Activated gamma-delta T cell treated with anti-CD3 and anti-CD28 coated beads, Interleukin-2, amount 50 U/mL, for 16 hours (primary cell): ENCODE measurements at regions not wholly inside any gene's neighbourhood (a gene's known extent, or its start where the extent isn't known, plus 50 kb on each side); places are given as distances from the start of the nearest gene placed in this dataset.

Experiments used
- DNase-seq: peaks from one replicate; pipeline ENCODE4 v3.0.0-alpha.2; 2020; ENCODE audit warnings: low read depth

DNA sequence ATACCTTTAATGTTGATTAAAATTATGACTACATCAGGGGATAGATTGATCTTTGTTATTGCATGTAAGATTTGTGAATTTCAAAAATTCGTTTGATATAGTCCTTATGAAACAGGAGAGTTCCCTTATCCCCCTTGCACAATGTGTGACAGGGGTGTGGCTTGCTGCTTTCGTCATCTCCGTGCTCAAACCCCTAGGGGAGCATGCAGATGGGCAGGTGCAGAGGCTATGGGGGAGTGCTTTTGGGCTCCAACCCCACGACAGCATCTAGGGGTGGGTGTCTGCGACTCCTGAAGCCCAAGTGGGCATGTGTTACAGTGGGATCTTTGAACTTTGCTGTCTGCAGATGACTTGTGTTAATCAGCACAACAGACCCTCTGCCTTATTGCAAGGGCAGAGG, 360.1 kb upstream of the GOLIM4 start:
- DNase-seq, result no peak

DNA sequence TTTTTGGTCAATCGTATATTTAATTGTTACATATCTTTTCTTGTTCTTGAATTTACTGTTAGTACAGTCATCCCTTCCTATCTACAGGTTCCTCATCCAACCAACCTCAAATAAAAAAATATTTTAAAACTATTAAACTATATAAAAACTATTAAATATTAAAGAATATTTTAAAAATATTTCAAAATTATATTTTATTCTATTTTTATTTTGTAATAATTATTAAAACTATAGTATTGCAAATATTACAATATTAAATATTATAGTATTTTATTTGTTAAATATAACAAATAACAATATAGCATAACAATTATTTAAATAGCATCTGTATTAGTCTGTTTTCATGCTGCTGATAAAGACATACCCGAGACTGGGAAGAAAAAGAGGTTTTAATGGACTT, 357.9 kb upstream of the GOLIM4 start:
- DNase-seq, result no peak

DNA sequence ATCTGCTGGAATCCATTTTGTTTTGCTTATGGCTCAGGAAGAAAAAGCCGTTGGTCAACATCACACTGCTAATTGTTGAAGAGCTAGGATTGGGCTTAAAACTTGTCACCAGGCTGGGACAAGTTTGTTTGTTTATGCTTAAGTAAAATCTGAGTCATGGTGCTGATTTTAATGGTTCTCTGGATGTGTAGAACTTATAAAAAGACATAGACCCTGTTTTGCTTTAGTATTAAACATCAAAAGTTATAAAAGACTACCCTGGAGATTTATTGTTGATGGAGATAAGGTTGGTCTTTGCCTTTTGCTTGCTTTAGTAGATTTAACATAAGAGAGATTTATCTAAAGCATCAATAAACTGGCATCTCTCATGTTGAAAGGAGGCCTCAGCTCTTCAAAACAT, 348.2 kb upstream of the GOLIM4 start:
- no peak for DNase-seq

DNA sequence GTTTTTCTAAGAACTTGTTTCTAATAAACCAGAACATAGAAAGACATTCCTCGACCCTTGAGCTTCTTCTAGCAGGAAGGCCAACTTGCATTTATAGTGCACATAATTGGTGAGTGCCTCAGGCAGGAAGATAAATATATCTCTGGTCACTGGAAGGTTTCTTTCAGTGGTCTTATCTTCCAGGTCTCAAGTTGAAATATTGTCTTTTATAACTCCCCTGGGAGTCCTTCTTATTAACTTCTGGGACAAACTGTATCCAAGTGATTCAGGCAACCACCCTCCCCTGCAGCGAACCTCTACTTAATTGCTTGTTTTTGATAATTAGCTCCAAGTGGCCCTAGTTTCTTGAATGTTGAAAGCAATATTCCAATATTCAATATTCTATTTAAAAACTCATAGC, 346.8 kb upstream of the GOLIM4 start:
- DNase-seq, result no peak

DNA sequence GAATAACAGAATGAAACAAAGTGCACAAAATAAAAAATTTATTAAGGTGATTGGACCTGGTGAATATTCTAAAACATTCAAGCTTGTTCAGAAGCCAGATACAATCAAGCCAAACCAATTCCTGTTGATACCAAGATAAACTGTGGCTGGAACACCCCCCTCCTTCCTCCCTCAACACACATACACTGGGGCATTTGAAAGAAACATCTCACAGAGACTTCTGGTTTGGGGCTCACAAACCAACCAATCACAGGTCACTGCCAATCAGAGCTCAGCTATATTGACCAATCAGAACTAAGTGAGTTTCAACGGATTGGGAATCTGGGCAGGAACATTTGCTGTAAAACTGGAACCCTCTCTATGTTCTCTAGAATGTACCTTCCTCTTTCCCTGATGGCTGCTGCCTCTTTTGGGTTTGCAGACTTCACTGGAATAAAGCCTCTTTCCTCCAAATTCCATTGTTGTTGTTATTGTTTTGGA, 340.6 kb upstream of the GOLIM4 start:
- DNase-seq, result no peak

DNA sequence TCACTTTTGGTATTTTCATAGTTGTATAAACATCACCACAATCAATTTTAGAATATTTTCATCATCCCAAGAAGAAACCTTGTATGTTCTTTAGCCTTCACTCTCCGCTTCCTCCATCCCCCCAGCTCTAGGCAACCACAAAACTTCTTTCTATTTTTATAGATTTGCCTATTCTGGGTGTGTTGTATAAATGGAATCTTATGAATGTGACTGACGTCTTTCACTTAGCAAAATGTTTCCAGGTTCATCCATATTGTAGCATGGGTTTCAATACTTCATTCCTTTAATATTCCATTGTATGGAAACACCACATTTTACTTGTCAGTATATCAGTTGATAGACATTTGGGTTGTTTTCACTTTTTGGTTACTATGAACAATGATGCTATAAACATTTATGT, 335.8 kb upstream of the GOLIM4 start:
- no peak for DNase-seq

DNA sequence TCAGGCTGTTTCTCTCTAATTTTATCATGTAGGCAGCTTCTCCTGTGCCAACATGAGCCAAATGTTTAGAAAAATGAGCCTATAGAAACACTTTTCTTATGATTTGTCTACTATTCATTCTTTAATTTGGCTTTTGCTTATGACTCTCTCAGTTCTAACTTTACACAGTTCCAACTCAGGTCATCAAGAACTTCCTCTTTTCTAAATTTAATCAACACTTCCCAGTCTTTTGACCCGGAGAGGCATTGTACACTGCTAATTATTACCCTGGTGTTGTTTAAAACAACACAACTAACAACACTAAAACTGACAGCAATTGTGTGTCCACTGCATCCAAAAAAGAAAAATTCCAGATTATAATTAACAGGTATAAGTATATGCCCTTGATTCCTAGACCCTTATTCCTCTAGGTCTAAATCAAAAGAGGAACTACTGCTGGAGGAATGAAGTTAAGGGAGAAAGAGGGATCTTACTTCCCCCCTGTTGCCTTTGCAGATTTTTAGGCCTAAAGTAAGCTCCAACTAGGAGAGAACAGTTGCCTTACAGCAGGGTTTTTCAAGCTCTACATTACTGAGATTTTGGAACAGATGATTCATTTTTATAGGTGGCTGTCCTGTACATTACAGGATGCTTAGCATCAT, 332.2 kb upstream of the GOLIM4 start:
- DNase-seq, result no peak

DNA sequence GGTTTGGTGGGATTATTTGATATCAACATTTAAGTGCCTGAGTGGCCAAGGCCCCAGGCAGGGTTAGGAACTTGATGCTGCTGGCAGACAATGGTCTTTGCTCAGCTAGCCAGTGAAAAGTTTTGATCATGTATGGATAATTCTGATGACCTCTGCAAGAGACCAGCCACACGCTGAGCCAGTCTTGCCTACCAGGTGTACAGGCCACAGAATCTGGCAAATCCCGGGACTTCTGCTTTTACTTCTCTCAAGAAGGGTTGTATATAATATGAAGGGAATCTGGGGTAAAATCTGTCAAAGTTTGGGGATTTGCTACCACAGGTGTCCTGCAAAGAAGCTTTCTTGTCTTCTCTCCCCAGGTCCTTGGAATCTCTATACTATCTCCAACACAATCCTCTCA, 331.4 kb upstream of the GOLIM4 start:
- DNase-seq, result no peak

DNA sequence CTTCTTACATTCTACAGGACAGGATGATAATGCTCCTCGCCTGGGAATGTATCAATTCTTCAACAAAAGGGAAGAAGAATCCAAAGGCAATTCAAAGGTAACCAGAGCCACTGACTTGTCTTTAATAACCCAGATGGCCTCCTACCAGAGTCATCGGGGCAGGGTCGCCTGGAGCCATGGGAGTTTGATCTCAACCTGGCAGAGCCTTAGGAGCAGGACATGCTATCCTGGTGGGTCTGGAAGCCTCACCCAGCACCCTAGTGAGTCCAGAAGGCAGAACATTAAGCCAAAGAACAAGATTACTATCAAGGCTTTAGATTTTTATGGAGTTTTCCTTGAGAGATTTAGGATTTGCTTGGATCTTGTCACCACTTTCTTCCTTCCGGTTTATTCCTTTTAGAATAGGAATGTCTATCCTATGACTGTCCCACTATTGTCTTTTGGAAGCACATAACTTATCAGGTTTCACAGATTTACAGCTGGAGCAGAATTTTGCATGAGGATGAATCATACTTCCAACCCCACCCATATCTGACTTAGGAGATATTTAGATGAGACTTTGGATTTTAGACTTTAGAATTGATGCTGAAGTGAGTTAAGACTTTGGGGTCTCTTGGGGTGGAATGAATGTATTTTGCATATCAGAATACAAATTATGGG, 330.3 kb upstream of the GOLIM4 start:
- DNase-seq, result no peak

DNA sequence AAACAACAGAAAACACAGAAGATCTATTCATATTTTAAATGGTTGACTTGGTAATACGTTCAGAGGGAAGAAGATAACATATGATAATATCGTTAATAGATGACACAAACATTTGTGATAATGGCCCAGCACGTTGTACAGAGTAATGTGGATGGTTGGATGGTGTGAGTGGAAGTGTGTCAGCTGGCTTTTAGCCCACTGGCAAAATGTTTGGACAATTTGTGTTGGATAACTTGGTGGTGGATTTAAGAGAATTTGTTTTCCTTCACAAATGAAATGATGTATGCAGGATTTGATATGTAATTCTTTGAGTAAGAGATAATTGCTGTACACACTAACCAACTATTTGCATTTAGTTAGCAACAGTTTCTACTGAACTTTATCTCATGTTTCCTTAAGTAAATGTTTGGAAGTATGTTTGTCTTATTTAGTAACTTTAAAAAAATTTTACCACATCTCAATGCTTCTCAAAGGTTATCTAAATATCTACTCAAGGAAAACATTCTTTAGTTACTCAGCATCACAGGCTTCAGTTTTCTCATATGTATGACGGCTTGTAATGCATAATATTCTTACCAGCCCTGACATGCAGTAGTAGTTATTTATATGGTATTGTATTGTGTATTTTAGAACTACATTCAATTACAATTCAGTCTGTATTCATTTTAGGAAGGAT, 328.5 kb upstream of the GOLIM4 start:
- DNase-seq, result no peak

DNA sequence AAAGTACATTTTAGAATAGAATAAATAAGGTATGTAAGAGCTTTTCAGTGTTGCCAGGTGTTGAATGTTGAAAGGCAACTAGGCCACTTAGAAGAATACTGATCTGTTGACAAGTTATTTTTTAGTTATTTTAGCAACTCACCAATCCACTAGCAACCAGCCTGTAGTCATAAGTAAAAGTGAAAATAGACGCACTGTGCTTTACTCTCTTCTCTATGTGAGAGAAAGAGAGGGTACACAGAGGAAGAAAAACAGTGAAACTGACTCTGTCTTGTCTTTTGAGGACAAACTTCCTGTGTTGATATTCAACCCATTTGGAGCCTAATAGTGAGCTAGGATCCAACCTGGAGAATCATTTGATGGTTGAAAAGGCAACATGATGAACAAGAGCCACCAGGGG, 327.1 kb upstream of the GOLIM4 start:
- no peak for DNase-seq

DNA sequence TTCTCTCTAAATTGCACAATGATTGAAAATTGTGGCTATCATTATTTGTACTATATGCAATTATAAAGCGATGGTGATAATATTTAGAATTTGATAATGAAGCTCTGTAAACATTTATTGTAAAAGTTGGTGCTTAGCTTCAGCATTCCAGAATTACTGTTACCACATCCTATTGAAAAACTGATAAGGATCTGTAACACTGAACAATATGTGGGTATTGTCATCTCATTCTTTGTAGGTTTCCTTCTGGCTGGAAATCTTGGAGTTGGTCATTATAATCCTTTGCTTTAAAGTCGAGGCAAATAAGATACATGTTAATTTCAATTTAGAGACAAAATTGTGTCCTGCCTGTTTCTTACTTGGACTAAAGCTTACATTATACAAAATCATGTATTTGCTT, 323.4 kb upstream of the GOLIM4 start:
- no peak for DNase-seq

DNA sequence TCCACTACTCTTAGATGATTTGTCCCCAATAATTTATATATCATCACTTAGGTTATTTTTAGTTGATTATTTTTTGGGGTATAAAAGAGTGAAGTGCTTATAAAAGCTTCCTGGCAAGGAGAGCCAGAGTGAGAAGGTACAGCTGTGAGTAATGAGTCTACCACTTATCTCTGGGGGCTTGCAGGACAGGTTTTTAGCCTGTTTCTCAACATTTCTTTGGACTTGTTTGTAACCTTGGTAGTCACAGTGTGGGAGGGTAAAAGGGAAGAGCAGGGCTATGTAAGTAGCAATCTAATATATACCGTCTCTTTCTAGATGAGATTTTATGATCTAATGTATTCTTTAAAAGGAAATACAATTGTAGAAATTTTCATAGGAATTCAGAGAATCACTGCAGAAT, 321.3 kb upstream of the GOLIM4 start:
- no peak for DNase-seq

DNA sequence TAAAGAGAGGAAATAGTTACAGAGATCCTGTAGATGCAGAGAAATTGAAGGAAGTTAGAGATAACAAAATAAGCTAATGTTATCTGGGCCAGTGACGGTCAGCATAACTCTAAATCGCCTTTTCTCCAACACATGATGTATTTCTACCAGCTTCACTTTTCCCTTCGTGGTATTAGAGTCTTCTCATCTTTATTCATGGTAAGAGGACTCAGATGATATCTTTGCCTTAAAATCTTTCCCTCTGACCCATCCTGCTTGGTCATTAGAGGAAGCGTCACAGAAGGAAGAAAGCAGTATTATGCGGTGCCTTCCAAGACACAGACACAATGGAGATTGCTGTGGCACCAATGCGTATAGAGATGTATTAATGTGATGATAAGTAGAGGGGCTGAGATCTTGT, 320.7 kb upstream of the GOLIM4 start:
- no peak for DNase-seq

DNA sequence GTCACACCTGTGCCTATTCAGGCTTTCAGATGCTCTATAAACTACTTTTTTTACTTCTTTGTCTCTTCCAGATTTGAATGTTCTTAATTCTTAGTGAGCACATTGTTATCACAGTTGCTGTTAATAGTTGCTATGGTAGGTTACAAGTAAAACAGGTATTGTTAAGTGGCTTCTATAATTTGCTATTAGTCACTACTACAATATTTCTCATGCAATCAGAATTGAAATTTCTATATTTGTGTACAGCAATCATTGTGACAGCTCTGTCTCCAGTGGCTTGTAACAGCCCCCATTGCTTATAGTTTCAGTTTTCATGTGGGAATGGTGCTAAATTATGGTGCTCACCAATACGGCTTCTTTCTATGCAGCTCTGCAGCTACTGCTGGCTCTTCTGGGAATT, 318.4 kb upstream of the GOLIM4 start:
- DNase-seq, result no peak

DNA sequence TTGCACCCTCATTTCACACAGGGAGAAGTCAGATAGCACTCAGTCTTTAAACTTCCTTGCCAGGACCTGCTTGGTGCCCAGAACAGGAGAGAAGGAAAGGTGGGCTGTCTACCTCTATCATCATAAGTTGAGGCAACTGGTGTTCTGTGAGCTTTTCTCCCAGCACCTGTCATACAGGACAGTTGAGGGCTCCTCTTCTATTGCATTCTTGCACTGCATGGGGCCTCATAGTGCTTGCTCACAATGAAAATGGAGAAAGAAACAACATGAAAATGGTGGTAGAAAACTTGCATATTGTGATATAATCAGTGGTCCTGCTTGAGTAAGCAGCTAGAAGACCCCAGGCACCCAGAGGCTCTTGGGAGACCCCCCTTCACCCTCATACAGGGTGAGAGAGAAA, 311.7 kb upstream of the GOLIM4 start:
- no peak for DNase-seq

DNA sequence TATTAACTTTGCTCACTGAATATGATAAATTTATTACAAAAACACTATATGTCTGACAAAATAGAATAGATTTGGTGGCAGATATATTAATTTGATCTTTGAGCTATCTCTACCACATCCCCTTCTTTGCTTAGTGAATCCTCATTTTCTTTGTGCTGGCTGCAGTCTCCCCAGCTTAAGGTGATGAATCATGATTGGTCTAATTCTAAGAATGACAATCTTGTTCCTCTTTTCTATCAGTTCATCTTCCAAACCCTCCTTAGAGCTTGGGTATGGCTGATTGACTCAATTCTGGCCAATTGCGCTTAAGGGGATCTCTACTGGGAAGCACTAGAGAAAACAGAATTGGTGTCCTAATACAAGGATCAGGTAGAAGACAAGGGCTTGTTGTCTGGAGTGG, 309.6 kb upstream of the GOLIM4 start:
- no peak for DNase-seq

DNA sequence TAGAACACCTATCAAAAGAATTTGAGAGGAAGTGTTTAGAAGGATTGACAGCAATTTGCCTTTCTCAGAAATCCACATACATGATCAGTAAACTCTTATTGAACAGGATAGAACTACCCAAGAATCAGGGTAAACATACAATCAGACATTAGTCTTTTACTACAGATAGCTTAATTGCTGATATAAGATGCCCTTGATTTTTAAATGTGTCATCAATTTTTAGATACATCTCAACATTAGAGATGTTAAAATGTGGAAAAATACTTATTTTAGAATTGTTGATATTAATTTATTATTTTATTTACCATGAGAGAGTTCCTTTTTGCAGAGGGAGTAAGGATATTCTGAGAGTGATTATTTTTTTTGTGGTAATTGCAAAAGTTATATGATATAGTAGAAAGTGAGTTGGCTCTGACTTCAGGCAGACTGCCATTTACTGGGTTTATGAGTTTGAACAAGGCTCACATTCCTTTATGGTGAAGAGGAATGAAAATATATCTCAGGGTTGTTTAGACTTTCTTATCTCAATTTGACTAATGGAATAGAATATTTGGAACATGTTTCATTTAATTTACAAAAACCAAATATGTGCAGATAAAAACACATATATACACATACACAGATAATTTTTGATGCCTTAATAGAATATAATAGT, 302.8 kb upstream of the GOLIM4 start:
- DNase-seq, result no peak

DNA sequence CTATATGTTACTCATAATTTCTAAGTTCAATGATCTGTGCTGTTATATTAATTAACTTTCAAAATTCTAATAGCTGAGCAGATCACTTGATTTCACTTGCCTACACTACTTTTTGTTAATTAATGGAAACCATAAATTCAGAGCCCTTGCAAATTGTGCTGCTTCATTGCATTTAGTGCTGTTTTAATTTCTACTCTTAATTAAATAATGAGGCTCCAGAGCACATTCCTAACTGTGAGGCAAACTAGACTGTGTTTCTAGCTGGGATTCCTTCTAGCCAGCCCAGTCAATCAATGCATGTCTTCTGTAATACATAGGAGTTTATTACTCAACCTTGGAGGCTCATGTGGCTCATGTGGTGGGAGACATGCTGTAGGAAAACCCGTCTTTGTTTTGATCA, 301.1 kb upstream of the GOLIM4 start:
- DNase-seq, result no peak

DNA sequence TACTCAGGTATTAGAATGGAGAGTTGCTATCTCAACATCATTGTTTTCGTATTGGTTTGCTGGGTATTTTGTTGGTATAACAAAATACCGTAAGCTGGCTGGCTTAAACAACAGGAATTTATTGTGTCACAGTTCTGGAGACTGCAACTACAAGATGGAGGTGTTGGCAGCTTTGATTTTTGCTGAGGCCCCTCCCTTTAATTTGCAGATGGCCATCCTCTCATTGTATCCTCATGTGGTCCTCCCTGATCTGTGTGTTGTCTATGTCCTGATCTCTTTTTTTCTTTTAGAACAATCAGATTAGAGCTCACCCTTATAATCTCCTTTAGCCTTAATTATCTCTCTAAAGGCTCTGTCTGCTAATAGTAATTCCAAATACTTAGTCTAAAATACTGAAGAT, 299.8 kb upstream of the GOLIM4 start:
- no peak for DNase-seq

DNA sequence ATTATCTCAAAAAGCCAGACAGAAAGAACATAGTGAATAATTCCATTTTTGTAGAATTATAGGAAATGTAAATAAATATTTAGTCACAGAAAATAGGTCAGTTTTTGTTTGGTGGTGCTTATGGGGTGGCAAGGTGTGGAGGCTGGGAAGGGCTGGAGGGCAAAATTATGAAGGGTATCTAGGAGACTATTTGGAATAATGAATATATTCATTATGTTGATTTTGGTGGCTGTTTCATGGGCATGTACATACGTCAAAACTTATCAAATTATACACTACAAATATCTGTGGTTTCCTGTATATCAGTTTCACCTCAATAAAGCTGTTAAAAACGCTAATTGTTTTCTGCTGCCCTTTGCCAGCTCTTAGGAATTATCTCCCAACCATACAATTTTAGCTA, 298.7 kb upstream of the GOLIM4 start:
- DNase-seq, result no peak

DNA sequence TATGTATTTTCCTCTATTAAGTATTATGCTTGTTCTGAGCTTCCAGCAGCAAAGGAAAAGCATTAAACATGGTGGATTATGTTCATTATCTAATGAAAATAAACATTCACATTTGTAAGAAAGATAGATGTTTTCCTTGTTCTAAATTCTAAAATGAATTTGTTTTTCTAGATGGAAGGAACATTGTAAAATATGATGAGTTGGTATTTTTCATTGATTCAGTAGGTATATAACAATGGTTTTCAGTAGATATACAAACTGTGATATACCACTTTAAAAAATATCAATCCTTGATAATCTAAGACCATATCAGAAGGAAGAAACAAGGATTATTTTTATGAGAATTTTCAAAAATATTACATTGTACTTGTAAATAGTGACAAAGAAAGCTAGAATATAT, 290.6 kb upstream of the GOLIM4 start:
- DNase-seq, result no peak

DNA sequence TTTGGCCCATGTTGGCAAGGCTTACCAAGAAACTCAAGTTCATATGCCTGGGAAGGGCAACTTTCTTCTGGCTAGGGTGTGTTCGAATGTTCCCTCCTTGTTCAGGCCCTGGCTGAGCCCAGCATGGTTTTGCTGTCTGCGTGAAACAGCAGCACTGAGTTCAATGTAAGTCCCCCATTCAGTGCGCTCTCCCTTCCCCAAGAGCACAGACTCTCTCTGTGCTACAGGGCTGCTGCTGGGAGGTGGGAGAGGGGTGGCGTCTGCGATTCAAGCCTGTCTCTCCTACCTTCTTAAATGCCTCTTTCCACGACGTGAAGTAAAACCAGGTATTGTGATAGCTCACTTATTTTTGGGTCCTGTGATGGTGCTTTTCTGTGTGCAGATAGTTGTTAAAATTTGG, 289.3 kb upstream of the GOLIM4 start:
- no peak for DNase-seq
